ENCODE measurements at regions not wholly inside any gene's neighbourhood (a gene's known extent, or its start where the extent isn't known, plus 50 kb on each side); places are given as distances from the start of the nearest gene placed in this dataset.
A peak's percentile ranks its signal among the peaks of the same experiment; 100 is the strongest.
"Not testable (repeated sequence)": the region's sequence is repeated elsewhere in the genome, so short reads cannot be mapped to it uniquely, and the experiment has no call there.

DNA sequence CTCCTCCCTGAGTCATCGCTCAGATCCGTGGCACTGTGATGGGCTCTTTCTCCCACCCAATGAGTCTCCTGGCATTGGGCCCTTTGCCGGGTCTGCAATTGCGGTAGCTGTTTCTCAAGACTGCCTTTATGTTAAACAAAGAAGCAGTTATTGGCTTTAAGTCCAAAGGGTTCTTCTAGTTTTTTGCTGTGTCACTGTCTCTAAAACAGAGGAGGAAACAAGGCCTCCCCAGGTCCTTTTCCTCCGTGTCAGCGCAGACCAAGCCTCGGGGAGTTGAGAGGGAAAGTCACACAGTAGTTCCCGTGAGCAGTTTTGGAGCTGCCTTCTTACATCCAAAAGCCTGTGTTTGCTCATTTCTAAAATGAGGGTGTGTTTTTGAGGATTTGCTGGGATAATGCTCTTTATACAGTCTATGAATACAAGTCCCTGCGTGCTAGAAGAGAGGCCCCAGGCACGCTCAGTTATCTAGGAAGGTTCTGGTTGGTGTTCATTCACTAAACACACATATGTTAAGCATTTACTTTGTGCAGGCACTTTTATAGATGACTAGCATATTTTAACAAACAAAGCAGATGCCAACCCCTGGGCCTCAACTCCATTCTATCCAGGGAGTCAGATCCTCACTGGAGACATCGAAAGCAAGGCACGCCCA lies 126.0 kb upstream of the PZP start:
- DNase-seq, result no peak

DNA sequence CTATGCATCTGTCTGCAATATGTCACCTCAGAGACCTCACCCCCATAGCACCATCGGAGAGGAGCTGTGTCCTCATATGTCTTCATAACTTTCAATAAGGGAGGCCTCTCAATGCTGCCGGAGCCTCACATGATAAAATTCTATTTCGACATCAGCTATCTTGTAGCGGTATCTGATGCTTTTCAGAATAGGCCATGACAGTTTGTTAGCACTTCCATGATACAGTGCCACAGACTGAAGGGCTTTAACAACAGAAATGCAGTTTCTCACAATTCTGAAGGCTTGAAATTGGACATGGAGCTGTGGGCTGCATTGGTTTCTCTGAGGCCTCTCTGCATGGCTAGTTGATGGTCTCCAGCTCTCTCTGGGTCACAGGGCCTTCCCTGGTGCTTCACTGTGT lies 125.0 kb upstream of the PZP start:
- DNase-seq, result no peak

DNA sequence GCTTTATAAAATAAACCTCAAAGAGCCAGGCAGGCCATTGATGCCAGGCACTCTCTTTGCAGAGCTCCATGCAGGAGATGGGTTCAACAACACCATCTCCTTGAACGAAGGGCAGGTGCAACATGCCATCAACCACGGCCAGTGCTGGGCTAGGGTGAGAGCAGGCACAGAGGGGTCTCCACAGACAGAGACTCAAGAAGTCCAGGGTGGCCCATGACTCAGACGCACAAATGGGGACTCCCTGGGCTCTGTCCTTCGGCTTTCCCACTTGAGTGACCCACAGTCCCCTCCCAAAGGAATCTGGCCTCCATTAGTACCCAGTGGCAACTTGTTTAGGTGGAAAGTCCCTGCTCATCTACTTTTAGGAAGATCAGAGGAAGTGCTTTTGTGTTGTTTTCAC lies 124.4 kb upstream of the PZP start:
- DNase-seq, result no peak

DNA sequence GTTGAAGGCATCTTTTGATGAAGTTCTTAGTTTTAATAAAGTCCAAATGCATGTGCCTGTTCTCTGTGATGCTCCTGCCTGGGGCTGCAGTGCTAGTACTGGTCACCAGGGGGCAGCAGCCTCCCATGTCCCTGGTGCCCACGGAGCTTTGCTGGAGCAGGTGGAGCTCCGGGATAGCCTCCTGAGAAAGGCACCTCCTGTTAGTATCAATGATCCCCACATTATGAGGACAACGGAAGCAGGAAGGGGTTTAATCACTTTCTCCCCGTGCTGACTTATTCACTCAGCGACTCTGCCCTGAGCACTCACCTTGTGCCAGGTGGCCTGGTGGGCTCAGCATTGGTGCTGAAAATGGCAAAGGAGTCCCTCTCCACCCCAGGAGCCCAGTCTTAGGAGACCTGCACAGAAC lies 123.0 kb upstream of the PZP start:
- peak; percentile 77 for DNase-seq

DNA sequence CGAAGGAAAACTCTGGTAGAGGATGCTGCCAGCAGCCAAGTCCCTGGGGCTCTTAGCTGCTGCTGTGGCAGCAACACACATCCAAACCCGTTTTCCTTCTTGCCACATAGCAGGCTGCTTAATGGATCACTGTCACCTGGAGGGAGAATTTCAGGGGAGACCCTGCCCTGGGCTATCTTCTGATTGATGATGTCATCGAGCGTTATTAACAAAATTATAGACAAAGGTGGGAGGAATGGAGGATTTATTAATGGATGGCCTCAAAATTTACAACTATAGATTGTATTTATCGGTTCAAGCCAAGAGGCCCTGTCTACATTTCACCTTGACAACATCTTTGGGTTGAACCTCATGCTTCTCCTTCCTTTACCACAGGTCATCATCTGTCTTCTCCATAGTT lies 120.8 kb upstream of the PZP start:
- DNase-seq, result no peak

DNA sequence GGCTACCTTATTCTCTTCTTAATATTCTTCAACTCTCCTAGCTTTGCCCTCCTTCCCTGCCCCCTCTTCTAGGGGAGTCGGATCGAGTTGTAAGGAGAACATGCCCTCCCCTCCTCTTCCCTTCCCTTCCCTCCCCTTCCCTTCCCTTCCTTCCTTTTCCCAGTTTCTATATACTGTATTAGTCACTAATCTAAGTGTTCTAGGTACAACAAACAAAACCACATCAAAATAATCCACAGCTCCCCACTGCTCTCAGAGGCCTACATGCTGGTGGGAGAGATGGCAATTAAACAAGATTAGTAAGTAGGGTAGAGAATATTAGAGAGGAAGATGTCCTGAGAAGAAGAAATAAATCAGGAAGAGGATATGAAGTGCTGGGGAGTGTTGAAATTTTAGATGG lies 119.9 kb upstream of the PZP start:
- DNase-seq, result no peak

DNA sequence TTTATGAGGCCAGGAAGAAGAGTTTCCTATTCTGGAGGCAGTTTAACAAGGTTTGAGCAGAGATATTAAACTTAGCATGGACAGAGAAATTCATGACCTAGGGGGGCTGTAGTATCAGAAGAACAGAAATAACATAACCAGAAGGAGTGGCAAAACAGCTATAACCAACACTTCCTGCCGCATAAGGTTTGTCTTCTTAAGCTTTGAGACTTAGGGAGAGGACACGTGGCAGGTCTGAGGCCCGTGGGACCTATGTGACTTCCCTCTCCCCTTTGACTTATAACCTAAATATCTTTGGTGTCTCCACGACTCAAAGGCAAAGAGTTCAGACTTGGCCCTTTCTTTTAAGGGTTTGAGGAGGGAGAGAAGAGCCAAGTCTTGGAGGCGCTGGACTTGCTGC lies 119.1 kb upstream of the PZP start:
- no peak for DNase-seq

DNA sequence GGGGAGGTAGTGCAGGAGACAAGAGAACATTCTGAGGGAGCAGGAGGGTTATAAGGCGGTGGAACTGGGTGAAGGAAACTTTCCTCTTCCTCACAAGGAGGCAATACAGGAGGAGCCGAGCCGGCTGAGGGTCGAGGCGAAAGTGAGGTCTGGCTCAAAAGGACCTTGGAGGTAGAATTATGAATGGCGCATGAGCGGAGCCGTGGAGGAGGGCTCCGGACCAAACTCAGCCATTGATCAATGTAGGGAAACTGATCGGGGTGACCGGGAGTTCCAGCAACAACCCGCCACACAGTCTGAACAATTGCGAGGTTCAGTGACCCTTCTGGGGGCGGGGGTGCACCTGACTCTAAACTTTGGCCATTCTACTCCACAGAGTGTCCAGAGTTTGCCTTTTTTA lies 118.7 kb upstream of the PZP start:
- not testable (repeated sequence) for DNase-seq

DNA sequence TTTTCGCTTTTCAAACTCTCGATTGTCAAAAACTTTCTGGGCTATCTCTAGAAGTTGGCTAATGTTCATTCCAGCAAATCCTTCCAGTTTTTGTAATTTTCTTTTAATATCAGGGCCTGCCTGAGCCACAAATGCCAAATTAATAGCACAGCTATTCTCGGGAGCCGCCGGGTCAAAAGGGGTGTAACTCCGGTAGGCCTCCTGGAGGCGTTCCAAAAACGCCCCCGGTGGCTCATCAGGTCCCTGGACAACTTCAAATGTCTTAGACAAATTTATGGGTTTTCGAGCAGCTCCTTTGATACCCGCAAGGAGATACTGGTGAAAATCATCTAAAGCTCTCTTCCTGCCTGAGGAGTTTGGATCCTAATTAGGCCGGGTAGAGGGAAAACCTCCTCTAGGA lies 117.9 kb upstream of the PZP start:
- DNase-seq, result no peak

DNA sequence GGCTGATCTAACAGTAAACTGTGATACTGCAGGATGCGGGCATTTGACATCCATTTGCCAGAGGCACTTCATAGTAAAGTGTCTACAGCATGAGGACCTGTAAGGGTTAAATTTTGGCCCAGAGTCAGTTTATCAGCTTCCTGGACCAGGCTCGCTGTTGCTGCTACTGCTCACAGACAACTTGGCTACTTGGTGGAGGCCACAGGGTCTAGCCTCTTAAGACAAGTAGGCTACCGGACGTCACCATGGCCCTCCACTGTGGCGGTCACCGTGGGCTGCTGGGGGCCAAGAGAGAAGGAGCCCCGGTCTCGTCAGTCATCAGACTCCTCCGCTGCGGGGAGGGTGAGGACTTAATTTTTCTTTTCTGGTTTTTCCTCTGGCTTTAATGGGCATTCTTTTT lies 117.3 kb upstream of the PZP start:
- no peak for DNase-seq

DNA sequence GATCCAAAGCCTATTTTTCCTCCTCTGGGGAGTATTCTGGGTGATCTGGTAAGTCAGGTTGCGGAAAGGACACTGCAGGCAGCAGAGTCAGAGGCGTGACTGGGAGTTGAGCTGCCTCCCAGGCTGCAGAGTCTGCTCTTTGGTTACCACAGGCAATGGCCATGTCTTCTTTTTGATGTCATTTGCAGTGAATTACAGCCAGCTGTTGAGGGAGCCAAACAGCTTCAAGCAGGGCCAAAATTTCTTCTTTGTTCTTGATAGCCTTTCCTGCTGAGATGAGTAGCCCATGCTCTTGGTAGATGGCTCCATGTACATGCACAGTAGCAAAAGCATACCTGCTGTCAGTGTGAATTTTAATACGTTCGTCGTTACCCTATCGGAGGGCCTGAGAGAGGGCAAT lies 116.6 kb upstream of the PZP start:
- DNase-seq, result no peak

DNA sequence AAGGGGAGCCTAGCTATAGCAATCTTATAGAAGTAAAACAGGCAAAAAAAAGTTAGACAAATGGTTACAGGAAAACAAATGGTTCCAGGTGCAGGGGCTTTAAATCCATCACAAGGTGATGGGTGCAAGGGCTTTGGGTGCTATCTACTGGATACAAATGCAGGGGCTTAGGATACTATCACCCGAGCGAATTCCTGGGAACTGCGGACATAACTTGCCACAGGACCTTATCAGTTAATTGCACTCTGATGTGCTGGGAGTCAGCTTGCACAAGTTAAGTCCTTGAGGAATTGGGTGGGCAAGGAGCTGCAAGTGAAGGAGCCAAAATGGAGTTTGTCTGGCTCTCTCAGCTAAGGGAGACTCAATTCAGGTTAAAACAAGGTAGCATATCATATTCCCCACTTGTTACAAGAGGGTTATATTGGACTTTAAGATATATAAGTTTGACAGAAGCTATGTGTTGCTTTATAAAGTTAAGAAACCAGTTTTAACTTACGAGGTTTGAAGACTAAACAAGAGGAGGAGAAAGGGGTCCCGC lies 115.0 kb upstream of the PZP start:
- DNase-seq, result no peak

DNA sequence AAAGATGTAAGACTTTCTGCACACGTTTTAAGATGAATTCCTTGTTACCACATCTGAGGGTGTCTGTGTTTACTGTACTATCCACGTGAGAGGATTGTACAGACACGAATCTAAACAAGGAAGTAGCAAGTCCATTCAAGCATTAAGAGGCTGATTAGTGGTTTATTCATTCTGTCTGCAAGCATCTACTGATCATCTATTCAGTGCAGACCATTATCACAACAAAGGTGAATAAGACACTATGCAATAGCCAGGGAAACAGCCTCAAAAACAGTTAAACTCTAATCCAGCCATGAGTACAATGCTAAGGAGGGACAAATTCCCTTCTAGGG lies 111.6 kb upstream of the PZP start:
- no peak for DNase-seq

DNA sequence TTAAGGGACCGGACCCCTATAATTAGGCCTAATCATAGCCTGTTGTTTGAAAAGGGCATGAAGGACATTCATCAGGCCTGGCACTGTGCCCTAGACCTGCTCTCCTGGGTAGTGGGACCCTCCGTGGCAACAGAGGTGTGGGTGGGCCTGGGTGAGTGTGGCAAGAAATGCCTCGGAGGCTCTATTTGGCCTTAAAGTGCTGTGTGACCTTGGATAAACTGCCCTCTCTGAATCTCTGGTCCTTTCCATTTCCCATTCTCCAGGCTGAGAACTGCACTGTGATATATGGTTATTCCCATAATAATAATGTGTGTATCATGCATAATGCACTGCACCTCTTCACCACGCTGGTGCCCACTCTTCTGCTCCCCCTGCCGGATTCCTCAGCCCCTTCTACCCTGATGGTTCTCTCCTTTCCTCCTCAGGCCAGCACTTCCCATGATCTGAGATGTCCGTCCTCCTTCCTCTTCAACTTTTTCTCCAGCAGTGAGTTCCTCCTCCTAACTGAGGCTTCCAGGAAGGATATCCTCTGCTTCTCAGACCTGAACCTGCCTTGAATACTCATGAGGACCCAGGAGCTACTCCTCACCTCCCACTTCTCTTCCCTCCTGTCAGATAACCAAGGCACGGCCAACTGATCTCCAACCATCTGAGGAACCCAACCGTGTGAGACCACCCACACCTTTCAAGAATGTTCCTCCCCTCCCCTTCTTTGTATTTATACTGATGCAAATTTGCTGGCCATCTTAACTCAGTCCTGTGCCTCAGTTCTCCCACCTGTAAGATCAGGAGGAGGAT lies 111.0 kb upstream of the PZP start:
- no peak for DNase-seq

DNA sequence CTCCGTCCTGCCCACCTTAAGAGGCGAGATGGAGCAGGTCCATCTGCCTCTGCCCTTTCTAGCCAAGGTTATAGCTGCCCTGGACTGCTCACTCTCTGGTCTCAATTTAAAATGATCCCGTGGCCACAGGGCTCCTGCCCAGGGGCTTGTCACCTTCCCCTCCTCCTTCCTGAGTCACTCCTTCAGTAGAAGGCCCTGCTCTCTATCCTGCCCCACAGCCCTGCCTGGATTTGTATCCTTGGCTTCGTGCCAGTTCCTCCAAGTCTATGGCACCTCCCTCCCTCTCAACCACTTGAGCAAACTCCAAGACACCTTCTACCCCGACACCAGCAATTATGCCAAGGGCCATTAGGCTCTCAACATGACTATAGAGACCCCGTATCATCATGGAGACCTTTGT lies 105.3 kb upstream of the PZP start:
- DNase-seq, result not testable (repeated sequence)

DNA sequence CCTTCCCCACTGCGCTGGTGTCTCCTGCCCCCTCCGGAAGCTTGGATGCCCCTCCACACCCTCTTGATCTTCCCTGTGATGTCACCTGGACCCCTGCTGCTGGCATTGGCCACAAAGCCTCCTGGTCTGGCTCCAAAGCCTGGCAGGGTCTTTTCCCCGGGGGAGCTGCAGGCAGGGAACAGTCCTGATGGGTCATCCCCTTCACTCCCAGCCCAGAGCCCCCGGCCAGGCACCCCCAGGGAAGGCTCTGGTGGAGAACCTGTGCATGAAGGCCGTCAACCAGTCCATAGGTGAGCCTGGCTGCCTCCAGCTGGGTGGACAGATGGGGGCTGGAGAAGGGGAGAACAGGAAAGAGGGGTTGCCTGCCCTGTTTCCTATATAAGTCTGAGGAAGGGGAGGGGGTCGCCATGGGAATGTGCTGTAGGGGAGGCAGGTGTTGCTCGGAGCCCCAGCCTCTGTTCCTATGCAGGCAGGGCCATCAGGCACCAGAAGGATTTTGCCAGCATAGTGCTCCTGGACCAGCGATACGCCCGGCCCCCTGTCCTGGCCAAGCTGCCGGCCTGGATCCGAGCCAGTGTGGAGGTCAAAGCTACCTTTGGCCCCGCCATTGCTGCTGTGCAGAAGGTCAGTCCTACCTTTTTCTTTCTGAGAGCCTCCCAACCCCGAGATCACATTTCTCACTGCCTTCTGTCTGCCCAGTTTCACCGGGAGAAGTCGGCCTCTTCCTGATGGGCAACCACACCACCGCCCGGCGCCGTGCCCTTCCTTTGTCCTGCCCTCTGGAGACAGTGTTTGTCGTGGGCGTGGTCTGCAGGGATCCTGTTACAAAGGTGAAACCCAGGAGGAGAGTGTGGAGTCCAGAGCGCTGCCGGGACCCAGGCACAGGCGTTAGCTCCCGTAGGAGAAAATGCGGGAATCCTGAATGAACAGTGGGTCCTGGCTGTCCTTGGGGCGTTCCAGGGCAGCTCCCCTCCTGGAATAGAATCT lies 104.5 kb upstream of the PZP start:
- DNase-seq, result not testable (repeated sequence)

DNA sequence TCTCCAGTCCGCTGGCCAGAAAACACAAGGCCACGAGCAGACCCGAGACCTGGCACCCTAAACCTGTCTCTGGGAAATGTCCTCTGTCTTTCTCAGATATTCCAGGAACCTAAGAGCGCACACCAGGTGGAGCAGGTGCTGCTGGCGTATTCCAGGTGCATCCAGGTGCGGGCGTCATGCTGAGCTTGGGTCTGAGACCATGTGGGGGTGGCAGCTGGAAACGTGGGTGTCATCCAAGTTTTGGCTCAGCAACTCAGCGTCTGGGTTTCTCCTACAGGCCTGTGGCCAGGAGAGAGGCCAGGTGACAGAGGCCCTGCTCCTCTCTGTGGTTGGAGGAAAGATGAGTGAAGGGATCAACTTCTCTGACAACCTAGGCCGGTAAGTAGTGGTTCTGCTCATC lies 103.3 kb upstream of the PZP start:
- not testable (repeated sequence) for DNase-seq

DNA sequence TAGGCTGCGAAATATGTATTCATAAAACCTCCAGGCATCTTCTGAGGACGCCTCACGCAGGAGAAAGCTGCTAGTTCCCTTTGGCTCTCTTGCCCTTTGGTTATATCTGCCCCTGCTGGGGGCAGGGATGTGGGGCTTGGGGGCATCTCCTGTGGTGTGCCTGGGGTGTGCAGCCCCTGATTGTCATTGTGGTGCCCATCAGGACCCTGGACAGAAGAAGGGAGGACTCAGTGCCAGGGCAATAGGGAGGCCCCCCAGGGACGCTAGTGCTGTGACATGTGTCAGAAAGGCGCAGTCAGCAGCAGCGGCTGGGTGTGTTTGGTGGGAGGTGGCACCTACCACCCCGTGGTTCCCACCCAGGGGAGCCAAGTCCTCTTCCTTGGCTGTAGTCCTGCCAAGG lies 102.5 kb upstream of the PZP start:
- DNase-seq, result not testable (repeated sequence)

DNA sequence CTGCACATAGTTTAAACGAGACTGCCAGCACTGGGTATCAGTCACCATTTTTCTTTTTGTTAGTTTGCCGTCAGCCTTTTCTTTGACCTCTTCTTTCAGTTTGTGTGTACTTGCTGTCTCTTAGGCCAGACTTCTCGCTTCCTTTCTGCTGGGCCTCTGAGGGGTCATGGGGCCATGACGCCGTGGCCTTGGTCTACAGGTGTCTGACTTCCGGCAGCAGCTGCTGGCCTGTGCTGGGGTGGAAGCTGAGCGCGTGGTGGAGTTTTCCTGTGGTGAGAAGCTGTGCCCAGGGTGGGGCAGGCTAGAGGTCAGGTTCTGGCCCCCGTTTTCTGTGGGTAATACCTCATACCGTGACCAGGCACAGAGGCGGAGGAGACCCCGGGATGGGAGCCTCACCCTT lies 101.6 kb upstream of the PZP start:
- DNase-seq, result not testable (repeated sequence)

DNA sequence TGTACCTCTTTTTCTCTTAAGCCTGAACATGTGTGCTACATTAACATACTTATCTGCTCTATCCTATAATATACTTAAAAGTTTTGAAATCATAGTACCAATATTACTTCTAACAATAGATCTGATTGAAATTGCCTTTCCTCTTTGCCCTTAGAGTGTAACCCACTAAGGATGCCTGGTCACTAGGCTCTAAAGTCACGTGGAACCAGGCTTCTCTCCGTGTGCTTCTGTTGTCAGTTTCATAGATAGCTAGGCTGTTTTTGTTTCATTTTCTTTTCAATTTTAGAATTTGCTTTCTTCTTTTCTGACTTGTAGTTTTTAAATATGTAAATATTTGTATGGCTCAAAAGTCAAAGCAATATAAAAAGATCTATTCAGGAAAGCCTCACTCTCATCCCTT lies 100.5 kb upstream of the PZP start:
- DNase-seq, result not testable (repeated sequence)

DNA sequence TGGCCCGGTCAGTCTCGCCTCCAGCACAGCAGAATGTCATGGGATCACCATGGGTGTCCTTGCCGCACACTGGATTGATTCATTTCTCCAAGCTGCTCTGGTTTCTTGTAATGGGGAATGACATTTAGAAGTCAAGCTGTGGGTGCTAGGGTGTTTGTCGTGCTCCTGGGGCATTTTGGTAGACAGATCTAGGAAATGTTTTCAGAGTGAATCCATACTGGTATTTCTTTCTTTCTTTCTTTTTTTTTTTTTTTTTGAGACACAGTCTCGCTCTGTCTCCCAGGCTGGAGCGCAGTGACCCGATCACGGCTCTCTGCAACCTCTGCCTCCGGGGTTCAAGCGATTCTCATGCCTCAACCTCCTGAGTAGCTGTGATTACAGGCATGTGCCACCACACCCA lies 100.0 kb upstream of the PZP start:
- DNase-seq, result not testable (repeated sequence)

DNA sequence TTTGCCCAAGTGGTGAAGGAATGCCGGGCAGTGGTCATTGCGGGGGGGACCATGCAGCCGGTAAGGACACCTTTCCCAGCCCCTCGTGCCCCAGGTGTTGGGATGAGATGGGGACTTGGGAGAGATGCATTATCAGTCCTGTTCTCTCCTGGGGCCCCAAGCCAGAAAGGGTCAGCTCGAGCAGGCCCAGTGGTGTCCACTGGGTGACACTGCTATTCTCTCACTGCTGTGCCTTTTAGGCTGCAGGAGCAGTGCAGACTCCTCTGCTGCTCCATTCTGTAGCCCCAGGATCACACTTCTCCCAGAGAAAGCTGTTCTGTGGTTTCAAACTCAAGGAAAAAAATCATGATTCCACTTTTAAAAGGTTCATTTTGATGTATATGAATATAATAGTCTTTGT lies 99.1 kb upstream of the PZP start:
- DNase-seq, result not testable (repeated sequence)

DNA sequence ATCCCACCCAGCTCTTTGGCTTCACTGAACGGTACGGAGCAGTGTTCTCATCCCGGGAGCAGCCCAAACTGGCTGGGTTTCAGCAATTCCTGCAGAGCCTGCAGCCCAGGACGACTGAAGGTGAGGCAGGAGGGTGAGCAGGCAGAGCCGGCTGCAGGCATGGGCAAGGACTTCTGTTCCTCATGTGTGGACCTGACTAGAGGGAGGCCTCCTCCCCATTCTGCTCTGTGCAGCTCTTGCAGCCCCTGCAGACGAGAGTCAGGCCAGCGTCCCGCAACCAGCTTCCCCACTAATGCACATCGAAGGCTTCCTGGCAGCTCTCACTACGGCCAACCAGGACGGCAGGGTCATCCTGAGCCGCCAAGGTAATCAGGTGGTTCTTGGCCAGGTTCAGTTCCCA lies 97.8 kb upstream of the PZP start:
- not testable (repeated sequence) for DNase-seq

All from NCI-H82 (cell line).